Stomach (tissue), 8 donors: ENCODE measurements at regions not wholly inside any gene's neighbourhood (a gene's known extent, or its start where the extent isn't known, plus 50 kb on each side); places are given as distances from the start of the nearest gene placed in this dataset.

Source experiments
- DNase-seq, 2 donors: peaks; one replicate each; pipeline versions ENCODE4 v3.0.0 to v3.0.0-alpha.2; 2013 to 2019
- H3K27ac ChIP-seq, 5 donors: fragments of 200-600 bp in 4 of 5; sonication (generic) in 4 of 5; one replicate each; pipeline ENCODE4 v1.5.1; 2013 to 2019; ENCODE audit warnings: mild to moderate bottlenecking in 1 of 5, moderate library complexity in 1 of 5
- H3K27me3 ChIP-seq, 3 donors: fragments of 200-600 bp; sonication (generic); one replicate each; pipeline ENCODE4 v1.5.1; 2017 to 2019; ENCODE audit warnings: mixed run types in 1 of 3
- H3K36me3 ChIP-seq, 4 donors: fragments of 200-600 bp; sonication (generic); 1 replicate in 3 of 4; 2 replicates in 1 of 4; pipeline ENCODE4 v1.5.1; 2016 to 2019
- H3K4me1 ChIP-seq, 4 donors: fragments of 200-600 bp; sonication (generic); one replicate each; pipeline ENCODE4 v1.5.1; 2016 to 2019
- H3K4me3 ChIP-seq, 4 donors: fragments of 200-600 bp; sonication (generic) in 3 of 4; one replicate each; pipeline ENCODE4 v1.5.1; 2016 to 2019; ENCODE audit warnings: mild to moderate bottlenecking in 1 of 4
- H3K9me3 ChIP-seq, 4 donors: fragments of 200-600 bp; sonication (generic); one replicate each; pipeline ENCODE4 v1.5.1; 2016 to 2019
- CTCF ChIP-seq, 7 experiments: fragments of 450-650 bp in 4 of 7; fragments of 200-600 bp in 3 of 7; sonication (generic) in 3 of 7; IDR thresholded peaks; one replicate each; pipeline ENCODE4 v1.5.1; 2016 to 2019; ENCODE audit warnings: antibody characterized with exemption in 7 of 7, control low read depth in 2 of 7, mild to moderate bottlenecking in 1 of 7
- EP300 ChIP-seq: sonication (generic); formaldehyde crosslinking; IDR thresholded peaks from one replicate; pipeline ENCODE4 v1.6.1; 2017; ENCODE audit warnings: antibody characterized with exemption
- POLR2A ChIP-seq, 4 donors: fragments of 450-650 bp; IDR thresholded peaks; one replicate each; pipeline ENCODE4 v1.6.1; 2016; ENCODE audit warnings: antibody characterized with exemption in 4 of 4, control low read depth in 2 of 4, mild to moderate bottlenecking in 1 of 4, moderate library complexity in 1 of 4
- POLR2AphosphoS5 ChIP-seq, 3 donors: sonication (generic); formaldehyde crosslinking; IDR thresholded peaks; one replicate each; pipeline ENCODE4 v1.6.1; 2016; ENCODE audit warnings: antibody characterized with exemption in 3 of 3
- WGBS, 5 donors: extraction: QIAGEN DNeasy Blood & Tissue Kit in 3 of 5; methylation state at CpG; one replicate each; pipeline versions ENCODE4 v1.1.5 to v1.1.7; 2013 to 2018; 5-methylcytosine and 5-hydroxymethylcytosine counted together
- intact Hi-C: fragments of 100-400 bp; cut with DNase I; formaldehyde crosslinking; loops from one replicate; pipeline ENCODE4 v1.15.1; 2023; ENCODE audit warnings: low total_unique reads
- donor health status: healthy with polysubstance abuse.
- donor health status: Bipolar disorder and iron deficiency.
- donor health status: healthy.

- Histone ChIP-seq H3K4me3 (no peak overlapping the region), H3K4me1 (no peaks in the 10 kb centered on the region), H3K27ac (no peak overlapping the region), H3K36me3 (no peaks in the 10 kb centered on the region), H3K27me3 (no peaks in the 10 kb centered on the region), H3K9me3 (peaks cover 0 to 23% (median 9%) of the 10 kb centered on the region in 4 donors)
- WGBS, 5 donors = 49 to 69% (median 58%) methylated on average over 2 of the region's 2 CpGs
- TF ChIP-seq CTCF (IDR thresholded peaks at IDR 0.05) (no peak), POLR2AphosphoS5 (IDR thresholded peaks at IDR 0.05) (no peak), POLR2A (IDR thresholded peaks at IDR 0.05) (no peak), EP300 (no peak)
- no peak for DNase-seq
- intact Hi-C loops = no loop called here
These were observed 1020.3 kb upstream of the CADM2 start for GRCh38 chr3:83938491-83938890.

- no peaks in the 10 kb centered on the region for H3K36me3 ChIP-seq
- no peak for TF ChIP-seq POLR2A (IDR thresholded peaks at IDR 0.05)
- no peaks in the 10 kb centered on the region for H3K27me3 ChIP-seq
- no peak overlapping the region for H3K4me3 ChIP-seq
- peaks cover 0 to 13% (median 9%) of the 10 kb centered on the region in 4 donors for H3K9me3 ChIP-seq
- no peaks in the 10 kb centered on the region for H3K4me1 ChIP-seq
- 64 to 81% (median 72%) methylated on average over 10 to 11 of the region's 11 CpGs for WGBS, 5 donors
- no peak for DNase-seq
- intact Hi-C loops = no loop called here
- H3K27ac ChIP-seq = no peak overlapping the region
These were observed 1016.6 kb upstream of the CADM2 start for GRCh38 chr3:83941990-83942745.

DNA sequence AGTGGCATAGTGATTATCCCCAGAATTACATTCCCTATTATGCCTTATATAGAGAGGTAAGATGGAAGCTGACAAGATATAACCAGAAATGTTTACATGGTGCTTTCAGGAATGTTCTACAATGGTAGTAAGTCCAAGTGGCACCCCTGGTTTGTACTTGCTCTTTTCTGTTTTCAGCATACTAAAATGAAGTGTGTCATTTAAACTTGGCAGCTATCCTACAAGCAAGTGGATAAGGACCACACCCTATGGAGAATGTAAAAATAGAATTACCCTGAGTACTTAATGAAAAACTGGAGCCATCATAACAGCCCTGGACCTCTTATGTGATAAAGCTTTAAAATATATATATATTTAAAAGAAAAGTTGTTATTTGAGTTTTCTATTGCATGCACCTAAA lies 1012.7 kb upstream of the CADM2 start:
- peaks cover 0 to 17% (median 9%) of the 10 kb centered on the region in 4 donors for H3K9me3 ChIP-seq
- no peaks in the 10 kb centered on the region for H3K27me3 ChIP-seq
- no peaks in the 10 kb centered on the region for H3K36me3 ChIP-seq
- H3K4me1 ChIP-seq = no peaks in the 10 kb centered on the region
- TF ChIP-seq POLR2A (IDR thresholded peaks at IDR 0.05) (no peak), CTCF (IDR thresholded peaks at IDR 0.05) (no peak), POLR2AphosphoS5 (IDR thresholded peaks at IDR 0.05) (no peak), EP300 (no peak)
- intact Hi-C loops = no loop called here
- H3K27ac ChIP-seq = no peak overlapping the region
- no peak overlapping the region for H3K4me3 ChIP-seq
- no peak for DNase-seq

- Histone ChIP-seq H3K27ac (no peak overlapping the region), H3K27me3 (no peaks in the 10 kb centered on the region), H3K4me3 (no peak overlapping the region), H3K9me3 (peaks cover 0 to 17% (median 9%) of the 10 kb centered on the region in 4 donors), H3K4me1 (no peaks in the 10 kb centered on the region), H3K36me3 (no peaks in the 10 kb centered on the region)
- TF ChIP-seq EP300 (no peak), POLR2A (IDR thresholded peaks at IDR 0.05) (no peak), CTCF (IDR thresholded peaks at IDR 0.05) (no peak), POLR2AphosphoS5 (IDR thresholded peaks at IDR 0.05) (no peak)
- intact Hi-C loops = no loop called here
- 30 to 40% (median 38%) methylated on average over 4 of the region's 4 CpGs for WGBS, 5 donors
- peak in 1 of 2 donors; percentile 16 for DNase-seq
These were observed 1012.2 kb upstream of the CADM2 start for GRCh38 chr3:83946554-83946953.

GRCh38 chr3:83948771-83949170 lies 1010.0 kb upstream of the CADM2 start:
- TF ChIP-seq POLR2A (IDR thresholded peaks at IDR 0.05) = no peak
- no peak for TF ChIP-seq CTCF (IDR thresholded peaks at IDR 0.05)
- TF ChIP-seq POLR2AphosphoS5 (IDR thresholded peaks at IDR 0.05) = no peak
- no peak for TF ChIP-seq EP300
- H3K4me1 ChIP-seq = no peaks in the 10 kb centered on the region
- no peak for DNase-seq
- H3K9me3 ChIP-seq = peaks cover 0 to 4% (median 0%) of the 10 kb centered on the region in 4 donors
- H3K4me3 ChIP-seq = no peak overlapping the region
- no peak overlapping the region for H3K27ac ChIP-seq
- H3K36me3 ChIP-seq = no peaks in the 10 kb centered on the region
- 61 to 81% (median 75%) methylated on average over 1 of the region's 1 CpG for WGBS, 5 donors
- no peaks in the 10 kb centered on the region for H3K27me3 ChIP-seq
- intact Hi-C loops = no loop called here
